ENCODE measurements at regions not wholly inside any gene's neighbourhood (a gene's known extent, or its start where the extent isn't known, plus 50 kb on each side); places are given as distances from the start of the nearest gene placed in this dataset.

DNA sequence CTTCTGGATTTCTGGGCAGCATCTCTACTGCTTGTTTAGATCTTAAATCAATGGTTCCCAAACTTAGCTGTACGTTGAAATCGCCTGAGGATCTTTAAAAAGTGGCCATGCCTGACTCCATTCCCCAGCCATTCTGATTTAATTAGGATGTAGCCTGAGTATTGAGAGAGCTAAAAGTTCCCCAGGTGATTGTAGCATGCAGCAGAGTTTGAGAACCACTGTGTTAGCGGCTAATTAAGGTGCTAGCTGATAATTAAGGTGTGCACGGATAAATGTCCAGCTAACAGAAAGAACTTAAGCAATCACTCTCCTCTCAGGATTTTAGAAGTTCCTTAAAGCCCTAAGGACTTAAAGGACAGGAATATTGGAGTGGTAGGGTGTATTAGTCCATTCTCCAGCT lies 89.1 kb downstream of the NMUR2 start:
- TF ChIP-seq, protein P1, sequence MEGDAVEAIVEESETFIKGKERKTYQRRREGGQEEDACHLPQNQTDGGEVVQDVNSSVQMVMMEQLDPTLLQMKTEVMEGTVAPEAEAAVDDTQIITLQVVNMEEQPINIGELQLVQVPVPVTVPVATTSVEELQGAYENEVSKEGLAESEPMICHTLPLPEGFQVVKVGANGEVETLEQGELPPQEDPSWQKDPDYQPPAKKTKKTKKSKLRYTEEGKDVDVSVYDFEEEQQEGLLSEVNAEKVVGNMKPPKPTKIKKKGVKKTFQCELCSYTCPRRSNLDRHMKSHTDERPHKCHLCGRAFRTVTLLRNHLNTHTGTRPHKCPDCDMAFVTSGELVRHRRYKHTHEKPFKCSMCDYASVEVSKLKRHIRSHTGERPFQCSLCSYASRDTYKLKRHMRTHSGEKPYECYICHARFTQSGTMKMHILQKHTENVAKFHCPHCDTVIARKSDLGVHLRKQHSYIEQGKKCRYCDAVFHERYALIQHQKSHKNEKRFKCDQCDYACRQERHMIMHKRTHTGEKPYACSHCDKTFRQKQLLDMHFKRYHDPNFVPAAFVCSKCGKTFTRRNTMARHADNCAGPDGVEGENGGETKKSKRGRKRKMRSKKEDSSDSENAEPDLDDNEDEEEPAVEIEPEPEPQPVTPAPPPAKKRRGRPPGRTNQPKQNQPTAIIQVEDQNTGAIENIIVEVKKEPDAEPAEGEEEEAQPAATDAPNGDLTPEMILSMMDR (IDR thresholded peaks at IDR 0.05; ENCODE audit: control insufficient read depth, extremely low read depth, insufficient read depth), result no peak
- DNase-seq (ENCODE audit: low read depth), result no peak
- H3K4me3 ChIP-seq (ENCODE audit: low read depth, low read length), result no peak overlapping the region

DNA sequence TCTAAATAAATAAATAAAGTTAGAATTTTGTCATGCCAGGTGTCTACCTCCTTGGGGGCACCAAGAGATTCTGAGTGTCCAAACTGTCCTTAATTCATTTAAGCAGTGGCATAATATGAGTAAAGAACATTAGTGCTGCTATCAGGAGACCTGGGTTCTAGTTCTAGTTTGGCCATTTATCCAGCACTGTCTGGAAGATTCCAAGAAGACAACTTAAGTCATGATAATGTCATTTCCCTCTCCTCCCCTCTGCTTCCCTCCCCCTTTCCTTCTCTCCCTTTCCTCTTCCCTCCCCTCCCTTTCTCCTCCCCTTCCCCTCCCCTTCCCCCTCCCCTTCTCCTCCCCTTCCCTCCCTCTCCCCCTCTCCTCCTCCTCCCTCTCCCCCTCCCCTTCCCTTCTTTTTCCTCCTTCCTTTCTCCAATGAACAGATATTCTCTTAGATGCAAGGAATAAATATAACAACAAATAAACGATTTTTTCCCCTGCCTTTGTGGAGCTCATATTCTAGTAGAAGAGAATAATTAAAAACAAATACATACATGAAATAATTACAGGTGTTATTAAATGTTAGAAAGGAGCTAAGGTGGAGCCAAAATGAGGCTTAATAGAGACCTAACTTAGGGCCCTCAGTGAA lies 90.8 kb downstream of the NMUR2 start:
- no peak overlapping the region for H3K4me3 ChIP-seq (ENCODE audit: low read depth, low read length)
- TF ChIP-seq, protein P1 (IDR thresholded peaks at IDR 0.05; ENCODE audit: control insufficient read depth, extremely low read depth, insufficient read depth), result no peak
- no peak for DNase-seq (ENCODE audit: low read depth)

DNA sequence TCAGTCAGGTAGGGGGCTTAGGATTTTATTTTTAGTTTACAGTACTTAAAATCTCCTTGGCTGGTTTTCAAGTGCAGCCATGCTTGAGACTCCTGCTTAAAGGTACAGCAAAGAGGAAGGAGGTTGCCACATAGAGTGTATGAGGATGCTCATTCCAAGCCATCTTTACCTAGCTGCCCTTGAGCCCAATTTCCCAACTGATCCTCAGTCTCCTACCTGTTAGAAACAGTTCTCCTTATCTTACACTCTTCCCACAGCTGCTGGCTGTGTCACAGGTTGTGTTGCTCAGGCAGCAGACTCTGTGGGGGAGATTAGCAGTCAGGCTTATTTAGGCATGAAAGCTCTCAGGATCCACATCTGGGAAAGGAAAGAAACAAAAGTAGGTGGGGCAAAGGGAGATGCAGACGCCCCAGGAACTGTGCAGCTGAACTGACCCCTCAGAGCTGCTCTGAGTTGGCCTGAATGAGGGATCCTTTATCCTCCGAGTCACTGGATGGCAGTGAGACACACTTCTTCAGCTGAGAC lies 95.1 kb downstream of the NMUR2 start:
- no peak overlapping the region for H3K4me3 ChIP-seq (ENCODE audit: low read depth, low read length)
- DNase-seq (ENCODE audit: low read depth), result no peak
- TF ChIP-seq, protein P1 (IDR thresholded peaks at IDR 0.05; ENCODE audit: control insufficient read depth, extremely low read depth, insufficient read depth), result no peak

DNA sequence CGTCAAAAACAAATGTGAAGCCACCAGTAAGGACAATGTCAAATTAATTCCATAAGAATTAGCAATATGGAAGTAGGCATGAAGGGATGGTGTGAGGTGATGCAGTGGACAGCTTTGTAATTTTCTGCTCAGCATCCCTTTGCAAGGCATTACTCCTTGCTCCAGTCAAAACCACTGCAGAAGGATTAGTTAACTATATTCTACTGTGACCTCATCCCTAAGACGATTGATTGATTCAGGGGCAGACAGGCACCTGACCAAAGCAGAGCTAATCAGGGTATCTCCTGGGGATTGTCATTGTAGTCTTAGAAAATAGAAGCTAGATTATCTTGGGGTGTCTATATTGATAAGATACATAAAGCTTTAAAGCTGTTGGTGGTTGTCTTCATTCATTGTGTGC lies 98.7 kb downstream of the NMUR2 start:
- H3K4me3 ChIP-seq (ENCODE audit: low read depth, low read length), result no peak overlapping the region
- TF ChIP-seq, protein P1 (IDR thresholded peaks at IDR 0.05; ENCODE audit: control insufficient read depth, extremely low read depth, insufficient read depth), result no peak
- DNase-seq (ENCODE audit: low read depth), result no peak

- TF ChIP-seq, protein P1 (IDR thresholded peaks at IDR 0.05; ENCODE audit: control insufficient read depth, extremely low read depth, insufficient read depth), result no peak
- no peak for DNase-seq (ENCODE audit: low read depth)
- no peak overlapping the region for H3K4me3 ChIP-seq (ENCODE audit: low read depth, low read length)
These were observed 99.6 kb downstream of the NMUR2 start for GRCh38 chr5:152305525-152305924.

GRCh38 chr5:152303841-152304240 lies 101.2 kb downstream of the NMUR2 start:
- TF ChIP-seq, protein P1 (IDR thresholded peaks at IDR 0.05; ENCODE audit: control insufficient read depth, extremely low read depth, insufficient read depth), result no peak
- DNase-seq (ENCODE audit: low read depth), result no peak
- H3K4me3 ChIP-seq (ENCODE audit: low read depth, low read length), result no peak overlapping the region

DNA sequence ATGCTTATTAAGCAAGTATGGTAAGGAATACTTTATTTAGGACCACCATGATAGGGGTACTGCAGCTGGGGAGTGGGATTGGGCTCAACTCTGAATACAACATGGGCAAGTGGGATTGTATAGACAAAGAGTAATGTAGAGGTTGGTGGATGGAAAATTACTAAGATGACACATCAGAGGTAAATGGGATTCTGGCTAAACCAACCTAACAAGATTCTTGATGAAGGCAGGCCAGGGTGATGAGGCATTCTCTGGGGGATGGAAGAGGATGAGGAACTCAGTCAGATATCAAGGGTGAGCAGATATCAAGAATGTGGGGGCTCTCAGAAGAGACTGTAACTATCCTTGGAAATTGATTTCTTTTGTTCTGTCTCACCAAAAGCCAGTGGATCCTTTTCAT lies 107.2 kb downstream of the NMUR2 start:
- no peak for DNase-seq (ENCODE audit: low read depth)
- H3K4me3 ChIP-seq (ENCODE audit: low read depth, low read length), result no peak overlapping the region
- TF ChIP-seq, protein P1 (IDR thresholded peaks at IDR 0.05; ENCODE audit: control insufficient read depth, extremely low read depth, insufficient read depth), result no peak
